HG03135 (cell line): ENCODE measurements at regions not wholly inside any gene's neighbourhood (a gene's known extent, or its start where the extent isn't known, plus 50 kb on each side); places are given as distances from the start of the nearest gene placed in this dataset.
A peak's percentile ranks its signal among the peaks of the same experiment; 100 is the strongest.

ENCODE experiments used
- ATAC-seq: cut with Tn5 transposase; IDR thresholded peaks from one replicate; pipeline ENCODE4 v1.9.1; 2021; ENCODE audit warnings: mild to moderate bottlenecking, moderate library complexity; ENCODE audit not compliant: unreplicated experiment

DNA sequence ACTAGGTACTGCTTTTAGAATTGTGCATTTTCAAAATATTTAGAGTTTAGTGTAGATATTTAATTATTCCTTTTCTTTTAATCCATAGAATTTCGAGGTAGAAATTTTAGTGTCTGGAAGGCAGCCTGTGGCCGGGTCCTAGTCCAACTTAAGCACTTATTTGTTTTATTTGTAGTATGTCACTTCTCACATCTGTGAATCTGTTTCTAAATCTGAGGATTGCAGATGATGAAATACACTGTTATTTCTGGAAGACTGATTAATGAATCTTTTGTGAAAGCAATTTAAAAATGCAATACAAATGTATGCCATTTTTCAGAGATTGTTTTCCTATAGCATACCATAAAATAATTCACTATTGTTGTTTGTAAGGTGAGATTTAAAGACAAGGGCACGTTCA lies 483.9 kb upstream of the TRIB2 start:
- ATAC-seq, result no peak

DNA sequence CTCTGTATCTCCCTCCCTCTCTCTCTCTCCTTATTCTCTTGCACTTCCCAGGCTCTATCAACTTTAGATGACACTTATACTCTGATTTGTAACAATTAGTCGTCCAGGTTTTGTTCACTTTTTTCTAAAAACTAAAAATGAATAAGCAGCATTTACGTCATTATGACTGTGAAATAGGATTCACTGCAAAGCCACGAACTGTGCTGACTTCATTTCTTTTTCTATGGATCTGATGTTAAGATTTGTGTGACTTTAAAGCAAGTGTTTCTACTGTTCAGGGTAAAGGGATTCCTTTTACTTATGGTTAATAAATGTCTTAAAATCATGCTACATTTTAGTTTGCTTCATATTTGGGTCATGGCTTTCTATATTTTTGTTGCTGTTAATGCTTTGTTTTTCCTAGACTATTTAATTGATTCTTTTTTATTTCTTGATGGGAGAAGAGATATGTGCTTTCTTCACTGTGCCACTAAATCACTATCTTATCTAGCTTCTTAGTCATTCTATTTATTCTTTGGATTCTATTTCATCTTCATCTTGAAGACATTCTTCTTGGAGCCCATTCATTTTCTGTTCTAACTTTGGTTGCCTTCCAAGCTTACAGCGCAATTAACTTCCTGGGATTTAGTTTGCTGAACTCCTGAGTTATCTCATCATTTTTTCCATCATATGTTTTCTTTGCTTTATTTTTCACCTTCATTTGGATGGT lies 480.4 kb upstream of the TRIB2 start:
- ATAC-seq, result no peak

DNA sequence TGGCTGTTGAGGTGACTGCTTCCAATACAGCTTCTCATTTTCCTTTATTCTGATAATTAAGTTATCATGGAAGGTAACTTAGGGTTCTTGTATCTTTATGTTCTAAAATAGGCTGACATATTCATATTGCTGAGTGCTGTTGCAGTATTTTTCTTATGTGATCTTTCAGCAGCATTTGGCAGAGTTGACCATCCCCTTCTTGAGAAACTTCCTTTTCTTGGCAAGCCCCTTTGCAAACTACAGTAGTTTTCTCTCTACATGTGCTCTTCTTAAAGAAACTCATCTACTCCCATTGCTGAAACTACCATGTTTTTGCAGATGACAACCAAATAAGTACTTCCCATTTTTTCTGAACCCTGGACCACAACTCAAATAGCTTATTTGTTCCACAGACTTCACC lies 476.5 kb upstream of the TRIB2 start:
- ATAC-seq, result no peak

DNA sequence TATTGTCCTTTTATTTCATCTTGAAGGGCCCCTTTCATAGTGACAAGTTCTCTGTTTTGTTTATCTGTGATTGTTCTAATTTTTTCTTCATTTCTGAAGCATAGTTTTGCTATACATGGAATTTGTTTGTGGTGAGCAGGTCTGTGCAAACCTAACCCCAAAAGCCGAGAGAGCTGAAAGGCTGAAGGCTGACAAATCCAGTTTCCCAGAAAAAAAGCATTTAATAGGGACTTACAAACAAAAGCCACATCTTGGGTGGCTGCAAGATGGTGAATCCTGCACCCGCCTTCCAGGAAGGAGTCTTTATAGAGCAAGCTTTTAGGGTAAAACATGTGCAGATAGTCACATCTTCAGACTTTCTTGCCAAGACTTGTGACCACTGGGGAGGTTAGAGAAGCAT lies 473.4 kb upstream of the TRIB2 start:
- ATAC-seq, result no peak

DNA sequence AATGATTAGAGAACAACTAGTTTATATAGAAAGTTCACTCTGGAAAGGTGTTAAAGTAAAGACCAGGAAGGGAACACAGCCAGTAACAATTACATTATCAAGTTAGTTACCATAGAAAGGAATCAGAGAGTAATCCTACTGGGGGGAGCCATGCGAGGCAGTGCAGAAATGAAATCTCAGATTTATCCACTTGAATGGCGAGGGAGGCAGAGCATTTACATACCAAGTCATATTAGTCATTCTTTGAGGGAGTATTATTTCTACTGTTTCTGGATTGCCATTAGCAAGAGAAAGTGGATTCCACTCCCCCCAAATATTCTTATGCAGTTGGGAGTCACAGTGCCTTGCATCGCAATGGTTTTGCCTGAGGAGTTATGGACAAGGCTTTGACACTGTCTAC lies 472.7 kb upstream of the TRIB2 start:
- no peak for ATAC-seq

DNA sequence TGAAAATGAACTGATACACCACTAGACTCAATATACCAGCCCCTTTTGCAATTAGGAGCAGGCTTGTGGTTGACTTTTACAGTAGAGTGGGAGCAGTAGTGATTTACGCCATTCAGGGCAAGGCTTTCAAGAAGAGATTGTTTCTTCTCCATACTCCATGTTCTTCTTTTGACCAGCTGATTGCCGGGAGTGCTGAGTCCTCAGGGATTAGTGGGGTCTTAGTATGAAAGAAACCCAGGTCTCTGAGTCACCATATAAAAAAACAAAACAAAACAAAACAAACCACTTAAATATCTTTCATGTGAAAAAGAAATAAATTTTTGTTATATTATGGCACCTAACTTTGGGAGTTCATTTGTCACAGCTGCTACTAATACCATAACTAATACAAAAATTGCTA lies 465.6 kb upstream of the TRIB2 start:
- ATAC-seq, result no peak

DNA sequence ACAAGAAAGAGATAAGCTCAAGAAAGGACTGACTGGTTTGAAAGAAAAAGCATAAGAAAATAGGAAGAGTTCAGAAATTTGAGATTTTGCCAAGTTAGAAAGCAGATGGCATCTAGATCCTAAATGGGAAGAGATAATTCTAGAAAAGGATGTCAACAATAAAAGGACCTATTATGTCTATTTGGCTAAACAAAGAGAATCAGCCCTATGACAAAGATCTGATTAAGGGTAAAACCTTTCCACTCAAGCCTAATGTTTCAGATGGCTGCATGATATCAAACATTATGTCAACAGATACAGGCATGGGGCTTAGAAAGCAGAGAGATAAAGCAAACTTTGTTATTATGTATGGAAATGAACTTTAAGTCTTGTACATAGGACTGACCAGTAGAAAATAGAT lies 465.0 kb upstream of the TRIB2 start:
- no peak for ATAC-seq

DNA sequence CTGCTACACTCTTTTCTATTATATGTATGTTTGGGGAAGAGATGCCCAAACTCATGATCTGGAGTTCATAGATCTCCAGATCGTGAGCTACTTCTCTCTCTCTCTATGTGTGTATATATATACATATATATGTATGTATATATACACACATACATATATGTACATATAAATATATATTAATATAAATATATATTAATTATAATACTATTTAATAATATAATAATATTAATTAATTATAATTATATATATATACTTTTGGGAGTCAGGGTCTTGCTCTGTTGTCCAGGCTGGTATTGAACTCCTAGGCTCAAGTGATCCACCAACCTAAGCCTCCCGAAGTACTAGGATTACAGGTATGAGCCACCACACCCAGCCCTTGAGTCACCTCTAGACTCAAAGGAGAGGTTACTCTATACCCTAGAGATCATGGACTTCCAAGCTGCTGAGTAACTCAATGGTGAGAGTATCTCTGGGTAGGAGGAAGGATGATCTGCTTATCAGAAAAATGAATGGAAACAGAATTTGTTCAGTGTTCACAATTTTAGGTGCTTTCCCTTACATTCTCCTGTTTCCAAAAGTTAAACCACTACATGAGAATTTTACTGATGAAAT lies 463.5 kb upstream of the TRIB2 start:
- no peak for ATAC-seq

DNA sequence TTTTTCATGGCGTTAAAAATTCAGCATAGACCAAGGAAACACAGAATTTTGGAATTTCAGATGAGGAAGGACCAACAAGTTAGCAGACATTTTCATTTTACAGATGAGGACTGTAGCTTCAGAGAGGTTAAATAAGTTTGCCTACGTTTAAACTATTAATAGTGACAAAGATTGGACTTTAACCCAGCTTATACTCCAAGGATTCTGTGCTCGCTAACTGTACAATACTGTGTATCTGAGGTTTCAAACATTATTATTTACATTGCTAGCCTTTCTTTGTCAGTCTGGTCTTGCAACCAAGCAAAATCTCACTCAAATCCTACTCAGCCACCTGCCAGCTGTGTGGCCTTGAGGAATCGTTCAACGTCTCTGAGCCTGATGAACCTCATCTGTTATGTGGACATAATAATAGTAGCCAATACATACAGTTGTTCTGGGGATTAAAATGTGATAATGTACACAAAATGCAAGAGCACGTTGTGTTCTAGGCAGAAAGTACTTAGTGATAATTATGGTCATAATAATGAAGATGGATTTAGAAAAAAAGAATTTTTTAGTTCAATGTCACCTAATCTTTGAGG lies 462.4 kb upstream of the TRIB2 start:
- ATAC-seq, result no peak

DNA sequence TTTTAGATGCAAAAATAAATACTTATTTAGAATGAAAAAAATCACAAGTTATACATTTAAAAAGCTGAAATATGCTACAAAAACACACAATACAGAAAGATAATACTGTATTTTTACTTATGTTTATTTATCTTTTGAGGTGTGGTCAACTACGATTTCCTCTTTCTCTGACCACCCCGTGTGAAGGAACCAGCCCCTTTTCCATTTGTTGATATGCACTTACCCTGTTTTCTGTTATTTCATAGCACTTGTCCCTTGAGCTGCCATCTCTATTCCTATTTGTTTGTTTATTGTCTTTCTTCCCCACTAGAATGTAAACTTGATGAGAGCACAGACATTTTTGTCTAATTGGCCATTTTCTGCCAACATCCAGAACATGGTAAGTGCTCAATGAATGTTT lies 460.5 kb upstream of the TRIB2 start:
- ATAC-seq, result no peak

DNA sequence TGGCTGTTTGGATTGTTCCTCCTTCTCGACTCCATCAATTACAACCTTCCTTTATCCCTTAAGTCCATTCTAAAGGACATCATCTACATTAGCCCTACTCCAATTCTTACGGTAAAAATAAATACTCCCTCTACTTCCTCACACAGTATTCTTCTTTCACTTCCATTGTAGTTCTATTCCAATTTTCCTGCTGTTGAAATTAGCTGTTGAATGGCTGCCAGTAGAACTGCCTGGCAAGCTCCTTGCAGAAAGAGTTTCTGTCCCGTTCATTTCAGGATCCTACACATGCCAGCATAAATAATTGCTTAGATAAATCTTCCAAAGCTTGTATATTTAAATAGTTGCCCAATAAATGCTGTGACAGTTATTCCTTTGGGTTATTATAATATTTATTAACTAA lies 459.3 kb upstream of the TRIB2 start:
- no peak for ATAC-seq

DNA sequence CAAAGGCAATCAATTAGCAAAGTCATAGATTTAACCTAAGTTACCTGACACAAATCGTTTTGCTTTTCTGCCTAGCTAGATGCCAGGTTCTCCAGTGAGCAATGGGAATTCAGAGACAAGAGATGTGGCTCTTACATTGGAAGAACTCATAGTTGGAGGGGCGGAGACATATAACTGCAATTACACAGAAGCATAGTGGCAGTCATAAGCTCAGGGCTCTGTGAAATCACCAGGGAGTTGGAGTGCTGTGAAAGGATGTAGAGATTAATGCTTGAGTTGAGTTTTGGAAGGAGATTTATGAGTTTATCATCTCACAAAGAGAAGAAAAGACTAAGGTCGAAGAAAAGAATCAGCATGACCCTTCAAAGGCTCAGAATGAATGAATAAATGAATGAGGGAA lies 457.2 kb upstream of the TRIB2 start:
- no peak for ATAC-seq

DNA sequence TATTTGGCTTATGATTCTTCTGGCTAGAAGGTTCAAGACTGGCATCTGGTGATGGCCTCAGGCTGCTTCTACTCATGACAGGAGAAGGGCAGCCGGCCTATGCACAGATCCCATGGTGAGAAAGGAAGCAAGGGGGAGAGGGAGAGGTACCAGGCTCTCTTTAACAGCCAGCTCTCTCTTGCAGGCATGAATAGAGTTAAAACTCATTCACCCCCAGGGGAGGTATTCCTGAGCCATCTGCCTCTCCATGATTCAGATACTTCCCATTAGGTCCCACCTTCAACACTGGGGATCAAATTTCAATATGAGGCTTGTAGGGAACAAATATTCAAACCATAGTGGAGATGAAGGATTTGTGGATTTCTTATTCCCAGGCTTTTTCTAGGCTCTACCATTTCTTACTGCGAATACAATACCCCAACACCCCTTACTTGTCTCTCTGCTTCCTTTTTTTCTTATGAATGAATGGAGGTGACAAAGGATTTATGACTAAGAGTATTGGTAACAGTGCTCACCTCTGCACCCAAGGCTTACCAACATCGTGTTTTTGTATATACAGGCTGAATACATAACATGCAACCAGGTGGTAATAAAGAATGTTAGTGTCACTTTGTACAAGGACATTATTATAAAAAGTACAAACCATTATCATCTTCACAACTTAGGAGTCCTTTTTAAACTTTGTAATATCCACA lies 454.6 kb upstream of the TRIB2 start:
- no peak for ATAC-seq

DNA sequence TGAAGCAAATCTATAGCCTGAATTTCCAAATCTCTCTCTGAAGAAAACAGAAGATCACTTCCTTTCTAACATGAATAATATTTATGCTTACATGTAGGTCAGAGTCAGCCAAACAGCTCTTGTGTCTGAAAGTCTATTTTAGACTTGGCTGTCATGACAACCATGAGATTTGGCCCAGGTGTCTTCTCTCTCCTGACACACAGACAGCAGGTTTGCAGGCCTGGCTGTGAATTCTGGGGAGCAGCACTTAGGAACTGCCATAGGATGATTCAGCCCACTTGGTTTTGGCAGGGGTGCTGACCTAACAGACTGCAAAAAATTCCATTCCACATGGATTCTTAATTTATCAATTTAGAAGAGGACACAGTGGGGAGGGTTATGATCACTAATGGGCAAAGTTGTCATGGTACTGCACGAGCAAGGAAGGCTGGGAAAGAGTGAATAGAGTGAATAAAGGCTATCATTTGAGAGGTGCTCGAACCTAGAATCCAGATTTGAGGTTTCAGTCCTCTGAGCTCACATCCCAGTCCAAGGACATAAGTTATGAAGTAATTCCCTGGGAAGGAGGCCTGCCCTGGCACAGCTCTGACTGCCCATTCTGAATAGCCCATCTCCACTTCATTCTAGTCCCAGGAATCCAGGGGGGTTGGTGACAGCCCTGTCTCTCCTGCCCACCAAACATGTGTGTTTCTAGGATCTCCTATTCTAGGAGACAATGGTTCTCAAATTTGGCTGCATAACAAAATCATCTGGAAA lies 453.9 kb upstream of the TRIB2 start:
- peak; percentile 52 for ATAC-seq

DNA sequence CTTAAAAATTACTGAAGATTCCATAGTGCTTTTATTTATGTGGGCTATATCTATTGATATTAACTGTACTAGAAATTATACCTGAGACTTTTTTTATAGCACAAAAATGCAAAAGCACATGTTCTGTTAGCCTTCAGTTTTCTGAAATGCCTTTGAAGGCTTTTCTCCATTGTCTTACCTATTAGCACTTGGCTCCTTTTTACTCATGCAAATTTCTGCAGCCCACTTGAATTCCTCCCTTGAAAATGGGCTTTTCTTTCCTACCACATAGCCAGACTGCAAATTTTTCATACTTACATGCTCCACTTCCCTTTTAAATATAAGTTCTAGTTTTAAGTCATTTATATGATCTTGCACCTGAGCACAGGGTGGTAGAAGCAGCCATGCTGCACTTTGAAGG lies 453.0 kb upstream of the TRIB2 start:
- no peak for ATAC-seq

DNA sequence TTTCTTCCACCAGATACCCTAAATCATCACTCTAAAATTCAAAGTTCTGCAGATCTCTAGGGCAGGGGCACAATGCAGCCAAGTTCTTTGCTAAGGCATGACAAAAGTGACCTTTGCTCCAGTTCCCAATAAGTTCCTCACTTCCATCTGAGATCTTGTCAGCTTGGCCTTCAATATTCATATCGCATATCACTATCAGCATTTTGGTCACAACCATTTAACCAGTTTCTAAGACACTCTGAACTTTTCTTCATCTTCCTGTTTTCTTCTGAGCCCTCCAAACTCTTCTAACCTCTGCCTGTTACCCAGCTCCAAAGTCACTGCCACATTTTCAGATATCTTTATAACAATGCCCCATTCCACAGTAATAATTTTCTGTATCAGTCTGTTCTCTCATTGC lies 452.6 kb upstream of the TRIB2 start:
- ATAC-seq, result no peak

DNA sequence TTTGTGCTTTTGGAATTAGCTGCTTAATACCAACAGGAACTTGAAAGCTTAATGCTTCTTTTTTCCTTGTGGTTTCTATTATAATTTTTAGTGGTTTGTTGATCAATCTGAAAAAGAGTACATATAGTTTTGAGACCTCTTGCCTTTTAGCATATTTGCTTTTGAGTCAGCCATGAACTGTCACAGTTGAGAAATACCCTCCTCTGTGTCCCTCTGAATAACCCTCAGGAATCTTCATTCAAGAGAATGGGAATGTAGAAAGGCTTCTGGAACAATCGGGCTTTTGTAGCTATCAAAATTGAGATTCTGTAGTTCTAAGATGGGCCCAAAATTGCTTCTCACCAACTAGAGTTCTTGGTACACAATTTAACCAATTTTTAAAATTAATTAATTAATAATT lies 451.1 kb upstream of the TRIB2 start:
- no peak for ATAC-seq

DNA sequence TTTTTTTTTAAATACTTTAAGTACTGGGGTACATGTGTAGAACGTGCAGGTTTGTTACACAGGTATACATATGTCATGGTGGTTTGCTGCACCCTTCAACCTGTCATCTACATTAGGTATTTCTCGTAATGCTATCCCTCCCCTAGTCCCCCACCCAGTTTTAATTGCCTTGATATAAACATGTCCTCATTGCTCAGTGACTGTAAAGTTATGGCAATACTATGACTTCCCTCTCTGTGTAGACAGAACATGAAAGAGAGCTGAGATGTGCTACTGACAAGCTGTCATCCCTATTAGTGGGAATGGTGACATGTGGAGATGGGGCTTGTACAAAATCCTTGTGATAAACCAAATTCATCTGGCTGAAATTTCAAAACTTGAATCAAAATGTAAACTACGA lies 449.7 kb upstream of the TRIB2 start:
- ATAC-seq, result no peak

DNA sequence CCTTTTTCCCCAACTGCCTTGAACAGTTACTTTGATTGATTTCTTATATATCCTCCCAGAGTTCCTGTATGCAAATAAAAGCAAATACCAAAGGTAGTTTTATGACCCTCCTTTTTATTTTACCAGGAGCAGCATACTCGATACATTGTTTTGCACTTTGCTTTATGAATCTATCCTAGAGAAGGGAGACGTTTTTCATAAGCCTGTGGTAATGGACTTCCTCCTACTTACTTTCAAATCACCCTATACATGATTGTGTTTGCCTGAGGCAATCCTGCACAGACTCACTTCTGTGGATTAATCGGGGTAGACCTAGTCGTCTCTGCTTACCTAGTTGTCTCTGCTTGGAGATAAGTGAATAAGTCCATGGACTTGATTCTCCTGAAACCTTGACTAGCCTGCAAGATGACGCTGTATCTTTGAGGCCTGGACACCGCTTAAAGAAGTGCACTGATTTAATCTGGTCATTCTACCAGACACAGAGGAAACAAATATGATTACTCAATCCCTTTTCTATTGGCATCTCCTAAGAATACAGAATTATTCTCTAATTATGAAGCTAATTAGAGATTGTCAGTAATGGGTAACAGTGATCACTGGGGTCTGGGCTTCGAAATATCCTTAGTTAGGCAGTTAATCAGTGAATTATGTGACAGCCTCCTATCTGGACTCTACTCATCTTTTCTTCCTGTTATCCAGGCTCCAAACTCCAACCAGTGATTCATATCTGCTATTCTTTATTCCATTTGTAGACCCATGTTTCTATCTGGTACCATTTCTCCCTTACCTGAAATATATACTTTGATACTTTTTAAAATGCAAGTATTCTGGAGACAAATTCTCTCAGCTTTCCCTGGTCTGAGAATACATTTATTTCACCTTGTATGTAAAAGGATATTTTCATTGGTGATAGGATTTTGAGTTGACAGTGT lies 447.4 kb upstream of the TRIB2 start:
- ATAC-seq, result no peak

DNA sequence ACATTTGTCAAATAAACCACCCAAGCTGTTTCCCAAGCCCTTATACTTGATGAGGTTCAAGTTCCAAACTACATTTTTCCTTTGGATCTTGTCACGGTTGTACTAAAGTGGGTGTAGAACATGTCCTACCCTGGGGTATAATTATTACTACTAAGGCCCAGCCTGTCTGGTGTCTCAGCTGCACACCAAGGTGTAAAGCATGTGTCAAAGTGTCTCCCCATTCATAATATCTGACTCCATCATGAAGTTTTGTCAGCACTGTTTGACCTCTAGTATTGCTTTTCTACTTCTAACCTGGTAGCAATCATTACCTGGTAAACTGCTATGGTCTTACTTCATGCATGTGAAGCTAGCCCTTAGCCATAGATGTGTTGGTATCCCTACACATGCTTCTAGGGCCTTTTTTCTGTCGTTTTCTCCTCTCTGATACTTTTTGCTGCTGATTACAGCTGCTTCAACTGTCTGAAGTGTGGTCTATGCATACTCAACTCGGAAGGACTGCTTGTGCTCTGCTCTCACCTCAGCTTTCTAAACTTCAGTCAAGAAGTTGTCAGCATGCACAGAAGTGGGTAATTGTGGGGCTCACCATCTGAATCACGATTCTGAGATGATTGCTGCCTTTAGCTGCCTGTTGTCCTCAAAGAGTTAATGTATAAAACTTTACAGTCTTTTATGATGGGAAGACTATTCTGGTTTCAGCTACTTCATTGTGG lies 445.7 kb upstream of the TRIB2 start:
- ATAC-seq, result no peak
